ENCODE measurements at regions not wholly inside any gene's neighbourhood (a gene's known extent, or its start where the extent isn't known, plus 50 kb on each side); places are given as distances from the start of the nearest gene placed in this dataset.

- TF ChIP-seq, protein P1, sequence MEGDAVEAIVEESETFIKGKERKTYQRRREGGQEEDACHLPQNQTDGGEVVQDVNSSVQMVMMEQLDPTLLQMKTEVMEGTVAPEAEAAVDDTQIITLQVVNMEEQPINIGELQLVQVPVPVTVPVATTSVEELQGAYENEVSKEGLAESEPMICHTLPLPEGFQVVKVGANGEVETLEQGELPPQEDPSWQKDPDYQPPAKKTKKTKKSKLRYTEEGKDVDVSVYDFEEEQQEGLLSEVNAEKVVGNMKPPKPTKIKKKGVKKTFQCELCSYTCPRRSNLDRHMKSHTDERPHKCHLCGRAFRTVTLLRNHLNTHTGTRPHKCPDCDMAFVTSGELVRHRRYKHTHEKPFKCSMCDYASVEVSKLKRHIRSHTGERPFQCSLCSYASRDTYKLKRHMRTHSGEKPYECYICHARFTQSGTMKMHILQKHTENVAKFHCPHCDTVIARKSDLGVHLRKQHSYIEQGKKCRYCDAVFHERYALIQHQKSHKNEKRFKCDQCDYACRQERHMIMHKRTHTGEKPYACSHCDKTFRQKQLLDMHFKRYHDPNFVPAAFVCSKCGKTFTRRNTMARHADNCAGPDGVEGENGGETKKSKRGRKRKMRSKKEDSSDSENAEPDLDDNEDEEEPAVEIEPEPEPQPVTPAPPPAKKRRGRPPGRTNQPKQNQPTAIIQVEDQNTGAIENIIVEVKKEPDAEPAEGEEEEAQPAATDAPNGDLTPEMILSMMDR (IDR thresholded peaks at IDR 0.05; ENCODE audit: control insufficient read depth, extremely low read depth, insufficient read depth): no peak
- no peak for DNase-seq (ENCODE audit: low read depth)
- H3K4me3 ChIP-seq (ENCODE audit: low read depth, low read length): no peak overlapping the region
These were observed 50.0 kb upstream of the LCTL start for GRCh38 chr15:66615846-66616245.

- DNase-seq (ENCODE audit: low read depth): no peak
- H3K4me3 ChIP-seq (ENCODE audit: low read depth, low read length): no peak overlapping the region
- TF ChIP-seq, protein P1 (IDR thresholded peaks at IDR 0.05; ENCODE audit: control insufficient read depth, extremely low read depth, insufficient read depth): no peak
These were observed 51.6 kb upstream of the LCTL start for GRCh38 chr15:66617137-66618090.

GRCh38 chr15:66619152-66619903 is 53.5 kb upstream of the LCTL start:
- DNase-seq (ENCODE audit: low read depth): no peak
- TF ChIP-seq, protein P1 (IDR thresholded peaks at IDR 0.05; ENCODE audit: control insufficient read depth, extremely low read depth, insufficient read depth): peak; percentile 84

DNA sequence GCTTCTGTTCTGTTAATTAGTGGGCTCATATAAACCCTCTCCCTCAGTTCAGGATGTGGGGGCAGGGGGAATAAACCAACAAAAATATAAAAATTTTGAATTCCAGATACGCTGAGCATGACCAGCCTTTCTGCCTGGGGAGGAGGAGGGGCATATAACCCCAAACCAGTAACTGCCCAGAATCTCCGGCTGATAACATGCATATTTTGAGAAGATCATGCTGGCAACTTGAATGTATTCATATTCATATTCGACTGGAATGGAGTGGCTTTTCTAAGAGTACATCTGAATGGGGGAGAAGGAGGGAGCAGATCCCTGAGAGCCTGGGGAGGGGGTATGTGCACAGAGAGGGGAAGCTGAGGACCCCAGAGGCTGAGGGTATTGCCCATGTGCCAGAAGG is 54.5 kb upstream of the LCTL start:
- no peak for DNase-seq (ENCODE audit: low read depth)
- TF ChIP-seq, protein P1 (IDR thresholded peaks at IDR 0.05; ENCODE audit: control insufficient read depth, extremely low read depth, insufficient read depth): no peak
- H3K4me3 ChIP-seq (ENCODE audit: low read depth, low read length): no peak overlapping the region

More at GRCh38 chr15:66619152-66619903, 53.5 kb upstream of the LCTL start:
- H3K4me3 ChIP-seq (ENCODE audit: low read depth, low read length): no peak overlapping the region

DNA sequence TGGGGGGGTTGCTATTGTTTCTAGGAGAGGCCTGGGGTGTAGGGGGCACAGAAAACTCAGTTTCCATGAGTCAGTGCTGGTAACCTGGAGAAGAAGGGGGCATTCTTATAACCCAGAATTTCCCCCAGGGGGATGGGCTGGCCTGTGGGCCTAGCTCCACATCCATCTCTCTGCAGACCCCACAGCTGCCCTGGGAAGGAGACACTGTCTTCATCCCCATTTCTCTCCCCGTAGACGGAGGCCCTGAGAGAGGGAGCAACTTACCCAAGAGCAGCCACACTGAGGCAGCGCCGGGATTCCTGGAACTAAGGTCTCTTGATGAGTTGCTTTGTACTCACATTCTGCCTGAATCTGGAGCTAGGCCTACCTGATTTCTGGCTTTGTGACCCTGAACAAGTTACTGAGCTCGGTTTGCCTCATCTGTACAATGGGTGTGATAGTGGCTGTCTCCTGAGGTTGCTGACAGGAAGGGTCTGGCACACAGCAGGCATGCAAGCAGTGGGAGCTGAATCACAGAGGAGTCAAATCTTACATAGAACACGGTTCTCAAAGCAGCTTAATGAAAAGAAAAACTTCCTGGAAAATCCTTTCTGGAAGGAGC is 55.0 kb upstream of the LCTL start:
- DNase-seq (ENCODE audit: low read depth): no peak
- TF ChIP-seq, protein P1 (IDR thresholded peaks at IDR 0.05; ENCODE audit: control insufficient read depth, extremely low read depth, insufficient read depth): no peak
- no peak overlapping the region for H3K4me3 ChIP-seq (ENCODE audit: low read depth, low read length)

GRCh38 chr15:66621491-66622467 is 56.0 kb upstream of the LCTL start:
- DNase-seq (ENCODE audit: low read depth): no peak
- TF ChIP-seq, protein P1 (IDR thresholded peaks at IDR 0.05; ENCODE audit: control insufficient read depth, extremely low read depth, insufficient read depth): no peak
- no peak overlapping the region for H3K4me3 ChIP-seq (ENCODE audit: low read depth, low read length)
